ENCODE measurements at regions not wholly inside any gene's neighbourhood (a gene's known extent, or its start where the extent isn't known, plus 50 kb on each side); places are given as distances from the start of the nearest gene placed in this dataset.

DNA sequence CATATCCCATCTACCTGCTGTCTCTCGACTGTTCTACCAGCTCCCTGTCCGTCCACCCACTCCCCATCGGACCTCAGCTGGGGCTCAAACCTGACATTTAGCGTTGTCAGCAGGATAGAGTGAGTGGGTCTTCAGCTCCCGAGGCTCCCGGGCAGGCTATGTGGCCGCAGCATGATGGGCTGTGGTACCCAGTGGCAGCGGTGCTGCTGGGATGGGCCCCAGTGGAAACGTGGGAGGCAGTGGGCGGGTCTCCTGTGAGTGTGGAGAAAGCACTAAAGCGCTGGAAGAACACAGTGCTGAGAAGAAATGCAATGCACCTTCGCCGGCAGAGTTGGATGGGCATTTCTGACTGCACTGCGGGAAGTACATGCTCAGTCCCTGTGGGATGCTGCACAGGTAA lies 204.8 kb upstream of the SYT4 start:
- intact Hi-C loops (cut with micrococcal nuclease): no loop called here

DNA sequence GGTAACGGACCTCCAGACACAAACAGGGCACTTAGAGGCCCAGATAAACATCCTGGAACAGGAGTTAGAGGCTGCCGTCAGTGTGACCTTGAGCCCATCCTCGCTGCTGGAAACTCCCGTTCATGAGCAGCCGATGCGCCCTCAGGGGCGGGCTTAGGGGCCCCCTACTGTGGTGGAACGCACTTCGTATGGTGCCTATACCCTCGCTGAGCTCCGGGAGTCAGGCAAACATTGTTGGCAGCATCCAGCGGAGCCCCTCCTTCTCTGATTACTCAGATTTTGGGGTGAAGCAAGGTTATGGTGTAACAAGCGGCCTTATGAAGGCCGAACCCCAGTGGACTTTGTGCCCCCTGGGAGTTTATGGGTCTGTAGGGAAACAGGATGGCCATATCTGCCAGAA lies 205.3 kb upstream of the SYT4 start:
- intact Hi-C loops (cut with micrococcal nuclease): no loop called here

DNA sequence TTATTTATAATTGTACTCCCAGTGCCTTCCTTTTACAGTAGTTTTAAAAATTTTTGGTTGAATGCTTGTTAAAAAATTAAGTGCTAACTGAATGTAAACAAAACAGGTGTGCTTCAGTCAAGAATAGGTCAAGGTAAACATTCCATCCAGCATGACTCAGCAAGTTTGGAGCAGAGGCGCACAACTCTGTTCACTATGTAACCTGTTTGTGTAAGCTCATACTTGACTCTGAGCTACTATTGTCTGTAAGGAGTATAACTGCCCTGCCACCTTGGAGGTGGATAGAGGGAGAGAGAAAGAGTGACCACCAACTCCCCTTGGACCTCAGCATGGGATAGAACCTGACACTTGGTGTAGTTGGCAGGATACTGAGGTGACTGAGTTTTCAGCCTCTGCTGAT lies 207.4 kb upstream of the SYT4 start:
- intact Hi-C loops (cut with micrococcal nuclease): no loop called here

DNA sequence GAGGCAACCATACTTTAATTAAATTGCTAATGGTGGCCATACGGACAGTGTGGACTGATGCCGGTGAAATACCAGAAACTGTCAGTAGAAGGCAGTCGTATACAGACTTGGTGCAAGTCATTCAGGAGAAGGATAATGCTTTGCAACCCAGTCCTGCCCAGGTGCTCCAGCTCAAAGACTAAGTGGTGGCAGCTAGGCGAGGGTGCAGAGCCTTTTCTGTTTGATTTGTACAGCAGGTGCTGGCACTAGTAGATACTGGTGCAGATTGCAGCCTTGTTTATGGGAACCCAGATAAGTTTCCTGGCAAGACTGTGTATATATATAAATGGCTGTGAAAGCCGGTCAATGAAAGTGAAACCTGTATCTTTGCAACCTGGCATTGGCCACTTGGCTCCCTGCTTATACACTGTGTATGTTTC lies 208.3 kb upstream of the SYT4 start:
- intact Hi-C loops (cut with micrococcal nuclease): no loop called here

DNA sequence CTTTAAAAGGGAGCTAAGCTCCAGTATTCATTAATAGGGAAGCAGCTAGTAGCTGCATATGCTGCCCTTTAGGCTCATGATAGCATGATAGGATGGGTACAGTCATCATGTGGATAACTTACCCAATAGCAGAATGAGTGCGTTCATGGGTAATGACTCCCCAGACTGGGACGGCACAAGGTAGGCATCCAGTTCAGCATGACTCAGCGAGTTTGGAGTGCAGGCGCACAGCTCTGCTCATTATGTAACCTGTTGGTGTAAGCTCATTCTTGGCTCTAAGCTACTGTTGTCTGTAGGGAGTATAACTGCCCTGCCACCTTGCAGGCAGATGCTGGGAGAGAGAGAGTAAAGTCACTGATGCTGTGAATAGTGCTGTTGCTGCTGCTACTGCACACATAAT lies 209.2 kb upstream of the SYT4 start:
- intact Hi-C loops (cut with micrococcal nuclease): no loop called here

DNA sequence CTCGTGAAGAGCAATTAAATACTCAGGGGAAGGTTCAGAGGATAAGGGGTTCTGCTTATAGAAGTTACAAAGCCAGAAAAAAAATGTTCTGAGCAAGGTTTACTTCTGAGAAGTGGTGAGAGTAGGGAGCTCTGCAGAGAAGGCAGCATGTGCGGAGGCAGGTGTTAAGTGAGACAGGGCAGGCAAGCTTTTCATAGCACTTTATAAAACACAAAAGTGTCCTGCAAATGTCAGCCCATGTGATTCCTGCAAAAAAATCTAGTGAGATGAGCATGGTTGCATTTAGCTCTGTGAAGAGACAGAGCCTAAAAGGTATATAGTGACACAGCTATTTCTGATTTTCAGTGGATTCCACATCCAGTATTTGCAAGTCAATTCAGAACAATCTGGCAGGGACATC lies 223.8 kb upstream of the SYT4 start:
- intact Hi-C loops (cut with micrococcal nuclease): no loop called here

DNA sequence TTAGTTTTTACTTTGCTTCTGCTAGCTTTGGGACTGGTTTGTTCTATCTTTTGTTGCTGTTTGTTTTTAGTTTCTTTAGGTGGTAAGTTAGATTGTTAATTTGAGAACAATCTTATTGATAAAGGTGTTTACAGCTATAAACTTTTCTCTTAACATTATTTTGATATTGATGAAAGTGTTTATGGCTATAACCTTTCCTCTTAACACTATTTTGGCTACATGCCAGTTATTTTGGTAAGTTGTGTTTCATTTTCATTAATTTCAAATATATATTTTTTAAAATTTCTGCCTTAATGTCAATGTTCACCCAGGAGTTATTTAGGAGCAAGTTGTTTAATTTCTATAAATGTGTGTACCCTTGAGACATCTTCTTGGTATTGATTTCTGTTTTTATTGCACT lies 229.6 kb upstream of the SYT4 start:
- intact Hi-C loops (cut with micrococcal nuclease): no loop called here

DNA sequence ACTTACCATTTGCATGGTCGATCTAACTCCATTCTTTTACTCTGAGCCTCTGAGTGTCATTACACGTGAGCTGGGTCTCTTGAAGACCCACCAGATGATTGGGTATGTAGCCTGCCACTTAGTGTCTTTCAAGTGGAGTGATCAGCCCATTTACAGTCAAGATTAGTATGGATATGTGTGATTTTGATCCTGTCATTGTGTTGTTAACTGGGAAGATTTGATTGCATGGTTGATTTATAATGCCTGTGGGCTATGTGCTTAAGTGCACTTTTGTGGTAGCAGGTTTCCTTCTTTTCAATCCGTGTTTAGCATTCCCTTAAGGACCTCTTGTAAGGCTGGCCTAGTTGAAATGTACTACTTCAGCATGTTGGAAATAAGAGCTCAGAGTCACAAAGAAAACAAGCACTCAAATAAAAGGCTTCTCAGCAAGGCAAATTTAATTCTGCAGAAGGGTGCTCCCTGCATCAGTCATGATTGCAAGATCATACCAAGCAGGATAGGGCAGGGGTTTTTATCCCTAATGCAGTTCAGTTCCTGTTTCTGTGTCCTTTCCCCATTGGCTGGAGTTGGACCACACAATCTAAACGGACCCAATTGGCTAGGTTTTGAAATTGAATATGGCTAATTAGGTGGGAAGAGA lies 230.7 kb upstream of the SYT4 start:
- intact Hi-C loops (cut with micrococcal nuclease): no loop called here

DNA sequence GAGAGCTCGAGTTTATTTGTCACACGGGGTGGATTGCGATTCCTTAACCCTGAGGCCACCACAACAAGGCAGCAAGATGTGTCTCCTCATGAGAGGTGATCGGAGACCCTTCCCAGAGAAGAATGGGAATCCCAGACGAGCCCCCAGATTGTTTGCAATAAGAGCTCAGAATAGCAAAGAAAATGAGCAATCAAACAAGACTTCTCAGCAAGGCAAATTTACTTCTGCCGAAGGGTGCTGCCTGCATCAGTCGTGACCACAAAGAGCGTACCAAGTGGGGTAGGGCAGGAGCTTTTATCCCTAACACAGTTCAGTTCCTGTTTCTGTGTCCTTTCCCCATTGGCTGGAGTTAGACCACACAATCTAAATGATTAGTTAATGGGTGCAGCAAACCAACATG lies 237.5 kb upstream of the SYT4 start:
- intact Hi-C loops (cut with micrococcal nuclease): no loop called here

DNA sequence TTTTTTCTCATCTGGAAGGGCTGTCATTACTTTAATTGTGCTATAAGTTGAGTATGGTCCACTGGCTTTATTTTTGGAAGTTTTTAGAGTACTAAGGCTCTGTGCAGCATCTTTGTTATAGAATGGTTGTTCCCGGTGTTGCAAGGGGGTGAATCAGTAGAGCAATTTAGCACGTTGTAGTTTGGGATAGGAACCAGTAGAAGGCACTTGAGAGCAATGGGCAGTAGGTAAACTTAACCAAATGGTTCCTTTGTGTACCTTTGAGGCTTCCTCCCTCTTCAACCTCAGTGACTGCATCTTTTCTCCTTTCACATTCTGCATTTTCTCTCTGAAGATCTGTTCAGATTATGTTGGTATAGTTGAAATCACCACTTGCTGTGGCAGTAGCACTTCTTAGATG lies 238.2 kb upstream of the SYT4 start:
- intact Hi-C loops (cut with micrococcal nuclease): no loop called here

DNA sequence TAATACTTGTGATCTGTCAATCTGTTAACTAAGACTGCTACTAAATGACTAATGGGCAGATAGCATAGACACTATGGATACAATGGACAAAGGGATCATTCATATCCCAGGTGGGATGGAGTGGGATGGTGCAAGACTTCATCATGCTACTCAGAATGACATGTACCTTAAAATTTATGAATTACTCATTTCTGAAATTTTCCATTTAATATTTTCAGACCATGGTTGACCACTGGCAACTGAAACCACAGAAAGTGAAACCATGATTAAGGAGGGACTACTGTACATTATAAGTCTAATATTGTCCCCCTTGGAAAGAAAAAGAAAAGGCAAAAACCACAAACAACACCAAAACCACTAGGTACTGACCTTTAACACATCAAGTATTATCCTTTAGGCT lies 247.0 kb upstream of the SYT4 start:
- intact Hi-C loops (cut with micrococcal nuclease): no loop called here

DNA sequence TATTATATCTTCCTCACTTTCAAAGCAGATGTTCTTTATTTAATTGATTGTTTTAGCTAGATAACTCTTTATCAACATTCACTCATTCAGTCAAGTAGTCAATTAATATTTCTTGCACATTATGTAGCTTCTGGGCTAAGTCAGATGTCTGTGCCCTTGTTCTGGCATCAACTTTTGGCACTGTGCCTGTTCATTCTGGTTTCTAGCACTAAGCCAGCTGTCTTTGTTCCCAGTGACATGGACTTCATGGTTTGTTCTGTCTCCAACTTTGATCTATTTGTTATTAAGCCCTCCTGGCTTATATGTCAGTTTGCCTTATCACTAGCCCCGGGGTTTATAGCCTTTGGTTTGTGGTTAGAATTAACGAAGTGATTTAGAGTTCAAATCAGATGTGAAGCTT lies 247.9 kb upstream of the SYT4 start:
- intact Hi-C loops (cut with micrococcal nuclease): no loop called here

DNA sequence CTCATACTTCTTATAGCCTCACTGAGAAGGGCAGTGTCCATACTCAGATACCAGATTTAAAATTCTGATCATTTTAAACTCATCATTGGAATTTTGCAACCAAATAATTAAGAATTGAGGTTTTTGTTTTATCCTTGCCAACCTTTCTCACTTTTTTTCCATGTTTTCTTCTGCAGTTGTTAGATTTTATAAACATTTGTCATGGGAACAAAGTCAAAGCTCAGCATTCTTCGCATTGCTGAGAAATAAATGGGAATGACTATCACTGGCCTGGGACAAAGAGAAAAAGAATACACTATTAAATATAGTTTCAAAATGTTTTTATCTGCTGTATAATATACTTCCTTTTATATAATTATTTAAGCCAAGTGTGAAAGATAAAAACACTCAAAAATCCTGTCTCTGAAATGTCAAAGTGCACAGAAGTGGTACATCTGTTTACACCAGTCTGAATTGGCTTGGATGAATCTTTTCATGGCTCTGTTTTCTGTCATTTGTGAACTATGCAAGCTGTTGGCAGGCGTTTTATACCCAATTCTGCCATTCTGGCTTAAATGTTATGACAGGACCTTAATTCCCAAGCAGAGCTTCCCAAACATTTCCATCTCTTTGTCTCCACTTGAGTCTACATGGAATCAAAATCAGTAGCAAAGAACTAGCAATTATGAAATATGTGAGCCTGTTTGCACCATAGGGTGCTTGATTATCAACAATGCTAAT lies 249.3 kb upstream of the SYT4 start:
- intact Hi-C loops (cut with micrococcal nuclease): no loop called here

DNA sequence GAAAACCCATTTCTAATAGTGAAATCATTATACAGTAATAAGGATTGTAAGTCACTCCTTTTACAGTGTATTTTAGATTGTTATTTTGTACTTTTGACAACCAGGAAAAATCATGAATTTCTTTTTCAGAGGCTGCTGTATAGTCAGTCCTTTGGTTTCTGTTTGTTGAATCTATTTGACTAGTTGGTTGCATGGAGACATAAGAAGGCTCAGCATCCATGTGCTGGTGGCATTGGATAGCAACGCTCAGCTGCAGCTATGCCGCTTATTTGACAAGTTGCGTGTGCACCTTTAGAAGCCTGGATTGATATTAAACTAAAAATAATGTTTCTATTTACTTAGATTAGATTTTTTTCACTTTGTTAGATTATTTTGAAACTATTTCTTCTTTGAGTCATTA lies 254.1 kb upstream of the SYT4 start:
- intact Hi-C loops (cut with micrococcal nuclease): no loop called here

DNA sequence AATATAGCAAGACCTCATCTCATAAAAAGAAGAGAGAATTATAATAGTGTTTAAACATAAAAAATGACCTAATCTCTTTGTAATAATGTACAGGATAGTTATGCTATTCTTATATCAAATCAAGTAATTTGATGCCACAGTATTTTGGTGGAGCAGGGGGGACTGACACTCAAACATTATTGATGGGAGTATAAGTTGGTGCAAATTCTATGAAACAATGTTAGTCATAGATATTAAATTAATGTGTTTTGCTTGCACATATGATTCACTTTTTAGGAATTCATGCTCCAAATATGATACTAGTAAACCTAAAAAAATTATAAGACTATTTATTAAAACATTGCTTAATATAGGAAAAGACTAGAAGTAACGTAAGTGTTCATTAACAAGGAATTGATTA lies 256.1 kb upstream of the SYT4 start:
- intact Hi-C loops (cut with micrococcal nuclease): no loop called here

DNA sequence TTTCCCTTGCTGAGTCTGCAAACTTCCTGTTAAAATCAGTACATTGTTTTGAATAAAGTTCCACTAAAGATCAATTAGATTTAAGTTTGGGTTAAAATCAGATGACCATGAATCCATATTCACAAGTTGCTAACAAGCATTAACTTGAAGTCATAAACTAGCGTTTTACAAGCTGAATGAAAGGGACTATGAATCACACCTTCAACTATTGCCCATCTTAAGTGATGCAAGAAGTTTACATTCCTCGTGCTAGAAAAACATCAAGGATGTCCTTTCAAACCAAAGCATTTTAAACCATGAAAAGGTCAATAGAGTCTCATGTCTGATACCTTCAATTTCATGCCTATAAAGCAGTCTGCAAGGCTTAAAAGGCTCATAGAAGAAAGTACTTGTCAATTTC lies 257.2 kb upstream of the SYT4 start:
- intact Hi-C loops (cut with micrococcal nuclease): no loop called here

DNA sequence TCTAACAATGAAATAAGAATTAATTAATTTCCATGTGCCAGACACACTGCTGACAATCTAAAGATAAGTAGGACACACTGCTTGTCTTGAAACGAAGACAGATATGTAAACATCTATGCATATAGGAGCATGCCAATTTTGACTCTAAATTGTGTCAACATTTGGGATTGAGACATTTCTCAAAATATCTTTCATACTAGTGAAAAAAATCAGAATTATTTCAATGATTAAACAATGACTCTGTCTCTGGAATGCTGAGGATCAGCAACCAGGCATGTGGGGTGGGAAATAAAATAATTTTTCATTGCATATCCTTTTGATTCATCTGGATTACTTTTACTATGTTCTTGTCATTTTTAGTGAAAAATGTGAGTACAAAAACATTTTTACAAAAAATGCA lies 262.6 kb upstream of the SYT4 start:
- intact Hi-C loops (cut with micrococcal nuclease): no loop called here

DNA sequence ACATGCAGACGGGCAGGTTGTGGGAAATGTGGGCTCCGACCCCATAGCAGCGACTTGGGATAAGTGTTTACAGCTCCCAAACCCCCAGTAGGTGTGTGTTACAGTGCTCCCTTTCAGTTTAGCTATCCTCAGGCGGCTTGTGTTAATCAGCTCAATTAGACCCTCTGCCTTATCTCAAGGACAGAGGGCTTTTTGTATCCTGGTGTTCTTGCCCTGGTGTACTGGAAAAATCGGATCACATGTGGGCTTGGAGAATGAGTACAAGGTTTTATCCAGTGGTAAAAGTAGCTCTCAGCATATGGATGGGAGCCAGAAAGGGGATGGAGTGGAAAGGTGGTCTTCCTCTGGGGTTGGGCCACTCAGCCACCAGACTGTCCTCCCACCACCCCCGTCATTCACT lies 264.7 kb upstream of the SYT4 start:
- intact Hi-C loops (cut with micrococcal nuclease): no loop called here

DNA sequence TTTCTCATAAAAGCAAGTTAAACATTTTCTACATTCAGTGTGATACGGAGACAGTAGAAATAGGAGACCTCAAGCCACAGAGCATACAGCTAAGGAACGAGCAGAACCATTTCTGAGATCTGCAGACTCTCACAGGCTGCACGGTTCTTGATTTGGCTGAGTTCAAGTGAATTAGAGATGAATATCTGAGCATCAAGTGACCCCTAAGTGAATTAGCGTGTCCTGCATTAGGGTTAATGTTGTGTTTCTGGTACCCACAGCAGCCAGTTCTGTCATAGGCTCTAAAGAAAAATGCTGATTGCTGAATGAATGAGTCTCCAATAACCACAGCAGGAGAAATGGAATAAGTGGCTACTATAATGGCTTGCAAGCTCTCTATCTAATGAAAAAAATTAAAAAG lies 265.9 kb upstream of the SYT4 start:
- intact Hi-C loops (cut with micrococcal nuclease): no loop called here

DNA sequence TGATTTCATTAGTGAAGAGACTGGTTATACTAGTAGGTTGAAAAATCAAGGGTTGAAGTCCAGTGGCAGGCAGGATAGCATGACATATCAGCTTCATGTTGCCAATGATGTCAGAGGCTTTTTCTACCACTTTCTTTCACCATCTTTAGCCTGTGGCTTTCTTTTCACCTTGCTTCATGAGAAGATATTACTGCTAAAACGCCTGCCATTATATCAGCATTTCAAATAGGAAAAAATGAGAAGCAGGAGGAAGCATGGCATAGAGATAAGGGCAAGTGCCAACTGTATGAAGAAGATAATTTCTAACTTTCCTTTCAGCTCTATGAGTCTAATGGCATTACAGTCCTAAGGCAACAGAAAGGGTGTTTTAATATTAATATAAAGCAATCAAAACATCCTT lies 270.2 kb upstream of the SYT4 start:
- intact Hi-C loops (cut with micrococcal nuclease): no loop called here

DNA sequence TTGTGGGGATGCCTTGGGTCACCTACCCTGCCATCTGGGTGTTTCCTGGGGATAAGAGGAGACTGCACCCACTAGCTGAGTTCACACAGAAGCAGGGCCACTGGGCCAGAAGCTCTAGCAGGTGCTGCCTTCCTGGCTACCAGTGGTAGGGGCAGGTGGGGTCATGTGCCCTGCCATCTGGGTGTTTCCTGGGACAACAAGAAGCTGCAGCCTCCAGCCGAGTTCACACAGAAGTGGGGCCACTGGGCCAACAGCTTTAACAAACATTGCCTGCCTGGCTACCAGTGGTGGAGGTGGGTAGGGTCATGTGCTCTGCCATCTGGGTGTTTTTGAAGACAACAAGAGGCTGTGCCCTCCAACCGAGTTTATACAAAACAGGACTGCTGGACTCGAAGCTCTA lies 282.2 kb upstream of the SYT4 start:
- intact Hi-C loops (cut with micrococcal nuclease): no loop called here

DNA sequence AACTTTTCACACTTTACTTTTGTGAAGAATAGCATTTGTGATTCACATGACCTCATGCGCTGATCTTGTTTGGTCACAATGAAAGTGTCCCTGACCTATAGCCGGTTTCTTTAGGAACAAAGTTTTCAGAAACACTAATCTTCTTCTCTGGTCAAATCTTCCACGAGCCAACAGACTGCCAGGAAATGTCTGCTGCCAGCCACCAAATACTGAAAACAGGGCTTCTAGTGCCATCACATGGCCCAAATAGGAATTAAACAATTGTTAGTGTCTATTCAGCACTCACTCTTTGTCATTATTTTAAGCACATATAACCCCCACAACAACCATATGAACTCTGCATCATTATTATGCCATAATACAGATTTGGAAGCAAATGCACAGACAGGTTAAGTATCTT lies 286.5 kb upstream of the SYT4 start:
- intact Hi-C loops (cut with micrococcal nuclease): no loop called here

DNA sequence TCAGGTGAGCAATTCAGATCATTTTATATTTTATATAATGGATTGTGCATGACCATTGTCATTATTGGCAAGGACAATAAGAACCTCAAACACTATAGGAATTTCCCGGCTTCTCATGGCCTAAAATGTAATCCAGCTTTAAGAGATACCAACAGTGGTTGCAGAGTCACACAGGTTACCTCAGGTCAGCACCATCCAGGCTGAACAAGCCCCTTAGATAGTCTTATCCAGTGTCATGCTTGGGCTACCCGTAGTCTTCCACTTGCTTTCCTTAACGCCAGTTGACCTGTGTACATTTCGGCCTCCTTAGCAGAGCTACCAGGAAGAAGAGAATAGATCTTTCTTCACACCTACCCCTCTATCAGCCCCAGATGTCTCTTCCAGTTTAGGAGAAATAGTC lies 293.3 kb upstream of the SYT4 start:
- intact Hi-C loops (cut with micrococcal nuclease): loop anchor here (5.0 kb wide), 1 partner anchor 1642 kb away; no protein-coding TSS in a partner anchor

Measured in T-helper 1 cell treated with Interleukin-12 subunit alpha and Interleukin-12 subunit beta and Interleukin-4 antibody, amounts not matched to agents 30 ng/mL and 1 ng/mL, for 36 hours (primary cell).